Gastroesophageal sphincter (tissue), 3 donors: ENCODE measurements at regions not wholly inside any gene's neighbourhood (a gene's known extent, or its start where the extent isn't known, plus 50 kb on each side); places are given as distances from the start of the nearest gene placed in this dataset.

ENCODE experiments used
- CTCF ChIP-seq, 4 experiments: fragments of 200-600 bp in 2 of 4; fragments of 450-650 bp in 2 of 4; sonication (generic) in 1 of 4; IDR thresholded peaks; one replicate each; pipeline ENCODE4 v1.5.1; 2017 to 2019; ENCODE audit warnings: antibody characterized with exemption in 4 of 4, mild to moderate bottlenecking in 2 of 4, moderate library complexity in 2 of 4
- EP300 ChIP-seq: sonication (generic); formaldehyde crosslinking; IDR thresholded peaks from one replicate; pipeline ENCODE4 v1.6.1; 2017; ENCODE audit warnings: antibody characterized with exemption, mild to moderate bottlenecking
- POLR2A ChIP-seq, 2 donors: fragments of 450-650 bp; IDR thresholded peaks; one replicate each; pipeline ENCODE4 v1.6.1; 2017; ENCODE audit warnings: antibody characterized with exemption in 2 of 2, mild to moderate bottlenecking in 2 of 2, moderate library complexity in 1 of 2
- POLR2AphosphoS5 ChIP-seq: sonication (generic); formaldehyde crosslinking; IDR thresholded peaks from one replicate; pipeline ENCODE4 v1.6.1; 2017; ENCODE audit warnings: antibody characterized with exemption

DNA sequence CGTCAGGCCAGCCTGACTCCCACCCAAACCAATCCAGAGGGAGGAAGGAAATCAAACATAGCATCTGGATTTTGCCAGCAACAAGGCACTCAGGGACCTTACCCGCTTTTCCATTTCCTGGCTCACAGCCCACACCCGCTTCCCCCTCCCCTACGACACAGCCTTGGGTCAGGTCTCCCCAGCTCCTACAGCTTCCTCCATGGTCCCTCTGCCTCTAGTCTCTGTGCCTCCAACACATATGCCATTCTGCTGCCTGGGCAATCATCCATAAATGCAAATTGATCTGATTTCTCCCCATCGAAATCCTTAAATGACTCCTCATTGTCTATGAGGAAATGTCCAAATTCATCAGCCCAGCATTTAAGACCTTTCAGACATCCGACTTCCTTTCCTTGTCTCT, 53.2 kb upstream of the CUX1 start:
- TF ChIP-seq CTCF (IDR thresholded peaks at IDR 0.05) = no peak
- no peak for TF ChIP-seq POLR2A (IDR thresholded peaks at IDR 0.05)
- no peak for TF ChIP-seq POLR2AphosphoS5
- no peak for TF ChIP-seq EP300
